K562 (cell line): ENCODE measurements at regions not wholly inside any gene's neighbourhood (a gene's known extent, or its start where the extent isn't known, plus 50 kb on each side); places are given as distances from the start of the nearest gene placed in this dataset.

Experiments
- ATAC-seq: fragments of 200-7000 bp; cut with Tn5 transposase; 3 replicates; pipeline ENCODE4 v1.9.1; 2020; ENCODE audit warnings: moderate library complexity
- BruUV-seq: library from RNA; stranded (reverse); fragments of 400-500 nt; replicated peaks from 2 replicates; lab custom pipeline; 2021; lab: Mats Ljungman, UMichigan
- CTCF ChIA-PET: fragments of 300-600 bp; formaldehyde crosslinking; extraction: SDS; loops from one replicate; lab custom pipeline; 2021; ENCODE audit warnings: low intra/inter-chr PET ratio; lab: Yijun Ruan, JAX
- POLR2A ChIA-PET: fragments of 300-600, 350-650 bp; sonication (Branson Sonifier 250); formaldehyde crosslinking; extraction: SDS; loops from one replicate; lab custom pipeline; 2021; ENCODE audit warnings: antibody characterized with exemption, inconsistent platforms; lab: Yijun Ruan, JAX
- DNase-seq, 4 experiments: peaks; one replicate each; pipeline versions ENCODE4 v3.0.0 to v3.0.0-alpha.2; 2011 to 2018; ENCODE audit warnings: low spot score in 3 of 4, mixed read lengths in 3 of 4; ENCODE audit errors: extremely low read depth in 1 of 4
- FAIRE-seq: peaks from 2 replicates; lab custom pipeline; 2011; peaks lifted over from hg19 to GRCh38; lab: Jason Lieb, UNC
- H2AFZ ChIP-seq: 2 replicates; pipeline ENCODE4 v1.6.0; 2011; ENCODE audit warnings: low read depth, low read length, control low read depth, inconsistent platforms
- H3K27ac ChIP-seq: fragments of 200-600 bp; 3 replicates; pipeline ENCODE4 v1.8.0; 2011; ENCODE audit warnings: low read depth, mild to moderate bottlenecking, control low read depth, inconsistent platforms, low read length, moderate library complexity, mixed read lengths; ENCODE audit errors: extremely low read depth
- H3K27me3 ChIP-seq, 2 experiments: fragments of 300-600 bp in 1 of 2; 2 replicates in 1 of 2; 3 replicates in 1 of 2; pipeline versions ENCODE4 v1.6.0 to v1.8.0; 2011; ENCODE audit warnings: inconsistent platforms in 2 of 2, low read length in 2 of 2, mild to moderate bottlenecking in 1 of 2, mixed read lengths in 1 of 2, moderate library complexity in 1 of 2; ENCODE audit not compliant: control insufficient read depth in 2 of 2, insufficient read depth in 2 of 2
- H3K36me3 ChIP-seq: fragments of 300-600 bp; 3 replicates; pipeline ENCODE4 v1.8.0; 2011; ENCODE audit warnings: mild to moderate bottlenecking, low read length, inconsistent platforms; ENCODE audit not compliant: control insufficient read depth, insufficient read depth
- H3K4me1 ChIP-seq, 2 experiments: fragments of 200-600 bp in 1 of 2; replicated peaks in 1 of 2; 2 replicates in 1 of 2; 3 replicates in 1 of 2; pipeline versions ENCODE4 v1.5.1 to v1.8.0; 2011; ENCODE audit warnings: inconsistent platforms in 2 of 2, low read length in 2 of 2, mild to moderate bottlenecking in 1 of 2, mixed read lengths in 1 of 2, moderate library complexity in 1 of 2; ENCODE audit not compliant: control insufficient read depth in 2 of 2, insufficient read depth in 2 of 2
- H3K4me2 ChIP-seq: 2 replicates; pipeline ENCODE4 v1.6.1; 2011; ENCODE audit warnings: low read length, control low read depth, inconsistent platforms, mixed read lengths; ENCODE audit not compliant: insufficient read depth
- H3K4me3 ChIP-seq: fragments of 200-600 bp; sonication (generic), shearing (Covaris generic); 2 replicates; pipeline ENCODE4 v1.5.1; 2016; ENCODE audit warnings: control low read depth, inconsistent platforms
- H3K79me2 ChIP-seq: fragments of 200-600 bp; 3 replicates; pipeline ENCODE4 v1.8.0; 2011; ENCODE audit warnings: low read length, inconsistent platforms; ENCODE audit not compliant: control insufficient read depth, insufficient read depth
- H3K9ac ChIP-seq, 2 experiments: 2 replicates each; pipeline versions ENCODE4 v1.6.0 to v1.6.1; 2011; ENCODE audit warnings: low read depth in 2 of 2, low read length in 2 of 2, control low read depth in 1 of 2, inconsistent platforms in 1 of 2, mild to moderate bottlenecking in 1 of 2, mixed read lengths in 1 of 2; ENCODE audit not compliant: insufficient read depth in 1 of 2
- H3K9me1 ChIP-seq: one replicate; pipeline ENCODE4 v1.6.0; 2011; ENCODE audit warnings: inconsistent platforms, mild to moderate bottlenecking, low read length, moderate library complexity; ENCODE audit not compliant: control insufficient read depth, insufficient read depth
- H3K9me3 ChIP-seq: replicated peaks from 2 replicates; pipeline ENCODE4 v1.5.1; 2011; ENCODE audit warnings: low read depth, low read length, inconsistent platforms; ENCODE audit not compliant: control insufficient read depth, insufficient read depth
- H4K20me1 ChIP-seq: replicated peaks from 2 replicates; pipeline ENCODE4 v1.6.1; 2011; ENCODE audit warnings: low read length, inconsistent platforms, mixed read lengths; ENCODE audit not compliant: control insufficient read depth, insufficient read depth
- DEAF1 ChIP-seq: fragments of 450-650 bp; formaldehyde crosslinking; IDR thresholded peaks from 2 replicates; pipeline ENCODE4 v1.4.0; 2020; ENCODE audit warnings: mild to moderate bottlenecking, moderate library complexity
- RFX1 ChIP-seq: fragments of 450-650 bp; IDR thresholded peaks from 2 replicates; pipeline ENCODE4 v1.6.1; 2016; ENCODE audit warnings: mild to moderate bottlenecking, moderate library complexity
- SMARCC2 ChIP-seq: fragments of 450-650 bp; IDR thresholded peaks from 2 replicates; pipeline ENCODE4 v1.6.1; 2017; ENCODE audit warnings: antibody characterized with exemption, moderate library complexity, mild to moderate bottlenecking, low read depth
- TOE1 ChIP-seq, 2 experiments: fragments of 450-650 bp in 1 of 2; sonication (generic) in 1 of 2; formaldehyde crosslinking in 1 of 2; IDR thresholded peaks; 2 replicates each; pipeline versions ENCODE4 v1.7.1 to v1.8.0; 2016 to 2022; ENCODE audit warnings: borderline replicate concordance in 2 of 2, mild to moderate bottlenecking in 2 of 2, antibody characterized with exemption in 1 of 2, inconsistent platforms in 1 of 2, low read depth in 1 of 2, missing genetic modification reagents in 1 of 2, moderate library complexity in 1 of 2
- XRCC5 ChIP-seq: fragments of 200-400 bp; formaldehyde crosslinking; IDR thresholded peaks from 2 replicates; pipeline ENCODE4 v1.6.1; 2017; ENCODE audit warnings: low read depth, mild to moderate bottlenecking, low read length
- ZNF77 ChIP-seq: fragments of 250-450 bp; sonication (Bioruptor Pico); IDR thresholded peaks from 2 replicates; pipeline ENCODE4 v1.5.0; 2020
- WGBS: fragments of 100-300 bp; shearing (Covaris generic); methylation state at CpG from one replicate; pipeline ENCODE4 v1.1.6; 2016; ENCODE audit warnings: low coverage, mixed read lengths; ENCODE audit not compliant: insufficient coverage; ENCODE audit errors: missing lambda C conversion rate; 5-methylcytosine and 5-hydroxymethylcytosine counted together
- in situ Hi-C: fragments of 300-500 bp; cut with MboI; formaldehyde crosslinking; loops from 4 replicates; pipeline ENCODE4 v1.15.0; 2018; ENCODE audit warnings: inconsistent platforms, mixed read lengths
- intact Hi-C: fragments of 100-400 bp; cut with micrococcal nuclease; formaldehyde crosslinking; loops from 2 replicates; pipeline ENCODE4 v1.14.2; 2022

GRCh38 chr5:90017239-90017638 is 392.3 kb downstream of the CETN3 start:
- no peak for DNase-seq
- no peaks in the 10 kb centered on the region for H3K36me3 ChIP-seq

More at GRCh38 chr5:90017239-90017638, 392.3 kb downstream of the CETN3 start:
- Histone ChIP-seq H3K9me1 (no peaks in the 10 kb centered on the region), H2AFZ (no peak overlapping the region), H3K4me3 (no peak overlapping the region), H4K20me1 (no peaks in the 10 kb centered on the region), H3K9ac (no peak overlapping the region), H3K4me1 (no peaks in the 10 kb centered on the region), H3K79me2 (no peaks in the 10 kb centered on the region), H3K9me3 (no peaks in the 10 kb centered on the region), H3K27me3 (no peaks in the 10 kb centered on the region), H3K27ac (no peak overlapping the region), H3K4me2 (no peak overlapping the region)
- CTCF ChIA-PET, result no interaction called here
- TF ChIP-seq RFX1, result peak; percentile 71
- TF ChIP-seq TOE1 (IDR thresholded peaks at IDR 0.05; ENCODE audit: borderline replicate concordance), result no peak
- no peak for TF ChIP-seq TOE1 (CRISPR knock-in tag; IDR thresholded peaks at IDR 0.05; ENCODE audit: borderline replicate concordance, low read depth)
- no peak for TF ChIP-seq XRCC5
- no peak for TF ChIP-seq SMARCC2
- no peak for TF ChIP-seq ZNF77
- TF ChIP-seq DEAF1 (CRISPR knock-in tag), result no peak
- in situ Hi-C loops, result no loop called here
- 3% methylated on average over 3 of the region's 3 CpGs for WGBS
- POLR2A ChIA-PET, result interaction anchor here (0.6 kb wide), 1 partner anchor 42 kb away, joined by 3 read pairs; no protein-coding TSS in a partner anchor
- no TSS peak for BruUV-seq
- ATAC-seq (no peak), FAIRE-seq (no peak)
- intact Hi-C loops, result no loop called here
